GM12878 (cell line): ENCODE measurements at regions not wholly inside any gene's neighbourhood (a gene's known extent, or its start where the extent isn't known, plus 50 kb on each side); places are given as distances from the start of the nearest gene placed in this dataset.

Experiments used
- ATAC-seq: fragments of 200-7000 bp; cut with Tn5 transposase; 3 replicates; pipeline ENCODE4 v1.9.1; 2020; ENCODE audit warnings: mild to moderate bottlenecking, moderate library complexity
- BruUV-seq: library from RNA; stranded (reverse); fragments of 400-500 nt; replicated peaks from 2 replicates; lab custom pipeline; 2021; lab: Mats Ljungman, UMichigan
- CTCF ChIA-PET: fragments of 300-600 bp; sonication (Branson Sonifier 250); formaldehyde crosslinking; extraction: SDS; loops from one replicate; lab custom pipeline; 2021; ENCODE audit warnings: inconsistent platforms; lab: Yijun Ruan, JAX
- POLR2A ChIA-PET: fragments of 350-600 bp; formaldehyde crosslinking; extraction: SDS; loops from one replicate; lab custom pipeline; 2021; ENCODE audit warnings: inconsistent platforms; lab: Charles Lee
- RAD21 ChIA-PET: fragments of 300-600 bp; sonication (Branson Sonifier 250); formaldehyde crosslinking; loops from one replicate; lab custom pipeline; 2023; ENCODE audit warnings: antibody characterized with exemption; ENCODE audit not compliant: unreplicated experiment; lab: Charles Lee
- SMC1A ChIA-PET: fragments of 300-600 bp; sonication (Branson Sonifier 250); formaldehyde crosslinking; loops from one replicate; lab custom pipeline; 2023; ENCODE audit not compliant: unreplicated experiment, uncharacterized antibody; lab: Charles Lee
- DNase-seq: peaks from one replicate; pipeline ENCODE4 v3.0.0-alpha.2; 2011; ENCODE audit warnings: low read depth, low spot score
- FAIRE-seq: peaks from 3 replicates; lab custom pipeline; 2011; peaks lifted over from hg19 to GRCh38; lab: Jason Lieb, UNC
- H2AFZ ChIP-seq: 2 replicates; pipeline ENCODE4 v1.6.0; 2011; ENCODE audit warnings: low read depth, low read length, control low read depth; ENCODE audit not compliant: control insufficient read depth
- H3K27ac ChIP-seq: 2 replicates; pipeline ENCODE4 v1.5.1; 2011; ENCODE audit warnings: control low read depth; ENCODE audit not compliant: control insufficient read depth, insufficient read depth
- H3K27me3 ChIP-seq, 2 experiments: replicated peaks in 1 of 2; 2 replicates each; pipeline versions ENCODE4 v1.6.0 to v1.6.1; 2011; ENCODE audit warnings: low read length in 1 of 2; ENCODE audit not compliant: control insufficient read depth in 2 of 2, insufficient read depth in 2 of 2
- H3K36me3 ChIP-seq, 2 experiments: 2 replicates each; pipeline ENCODE4 v1.5.1; 2011; ENCODE audit warnings: low read length in 1 of 2; ENCODE audit not compliant: control insufficient read depth in 2 of 2, insufficient read depth in 2 of 2
- H3K4me1 ChIP-seq: 2 replicates; pipeline ENCODE4 v1.6.1; 2011; ENCODE audit warnings: mild to moderate bottlenecking, low read length, moderate library complexity, mixed read lengths; ENCODE audit not compliant: control insufficient read depth, insufficient read depth
- H3K4me2 ChIP-seq: 2 replicates; pipeline ENCODE4 v1.6.0; 2011; ENCODE audit warnings: control low read depth; ENCODE audit not compliant: control insufficient read depth, insufficient read depth
- H3K4me3 ChIP-seq: fragments of 200-600 bp; sonication (generic); 2 replicates; pipeline ENCODE4 v1.5.1; 2016
- H3K79me2 ChIP-seq: 2 replicates; pipeline ENCODE4 v1.6.0; 2011; ENCODE audit warnings: low read length; ENCODE audit not compliant: control insufficient read depth, insufficient read depth
- H3K9ac ChIP-seq: 2 replicates; pipeline ENCODE4 v1.8.0; 2011; ENCODE audit warnings: low read length, control low read depth, mixed read lengths; ENCODE audit not compliant: control insufficient read depth, insufficient read depth
- H3K9me3 ChIP-seq: replicated peaks from 3 replicates; pipeline ENCODE4 v1.5.1; 2011; ENCODE audit warnings: mild to moderate bottlenecking, low read length; ENCODE audit not compliant: control insufficient read depth, insufficient read depth
- H4K20me1 ChIP-seq: 2 replicates; pipeline ENCODE4 v1.6.0; 2011; ENCODE audit not compliant: control insufficient read depth, insufficient read depth
- FOXK2 ChIP-seq: fragments of 450-650 bp; IDR thresholded peaks from 2 replicates; pipeline ENCODE4 v1.6.1; 2017; ENCODE audit warnings: mild to moderate bottlenecking, moderate library complexity
- JUND ChIP-seq: IDR thresholded peaks from 2 replicates; pipeline ENCODE4 v1.6.1; 2012; ENCODE audit warnings: low read depth, mild to moderate bottlenecking, low read length, improper control_type of control experiment, moderate library complexity
- KAT2A ChIP-seq: conservative IDR thresholded peaks from 2 replicates; pipeline ENCODE4 v1.6.1; 2011; ENCODE audit warnings: low read depth, low read length; ENCODE audit not compliant: control insufficient read depth
- MXI1 ChIP-seq: fragments of 150-350 bp; IDR thresholded peaks from 2 replicates; pipeline ENCODE4 v1.6.1; 2011; ENCODE audit warnings: low read depth, mild to moderate bottlenecking, inconsistent platforms, low read length, improper control_type of control experiment
- SKIL ChIP-seq: fragments of 450-650 bp; IDR thresholded peaks from 2 replicates; pipeline ENCODE4 v1.6.1; 2017; ENCODE audit warnings: mild to moderate bottlenecking, low read depth, inconsistent platforms; ENCODE audit not compliant: poor library complexity, severe bottlenecking
- ZBTB4 ChIP-seq: fragments of 450-650 bp; formaldehyde crosslinking; IDR thresholded peaks from 2 replicates; pipeline ENCODE4 v1.4.0; 2022; ENCODE audit warnings: mild to moderate bottlenecking, moderate library complexity
- ZBTB40 ChIP-seq: fragments of 450-650 bp; IDR thresholded peaks from 2 replicates; pipeline ENCODE4 v1.6.1; 2016; ENCODE audit warnings: mild to moderate bottlenecking, moderate library complexity, borderline replicate concordance
- ZNF207 ChIP-seq: fragments of 450-650 bp; IDR thresholded peaks from 2 replicates; pipeline ENCODE4 v1.6.1; 2014; ENCODE audit warnings: antibody characterized with exemption, mild to moderate bottlenecking, borderline replicate concordance
- WGBS: methylation state at CpG from one replicate; pipeline ENCODE4 v1.1.6; 2016; ENCODE audit warnings: low lambda C conversion rate; ENCODE audit not compliant: insufficient replicate concordance, insufficient coverage; ENCODE audit errors: missing lambda C conversion rate; 5-methylcytosine and 5-hydroxymethylcytosine counted together
- in situ Hi-C: fragments of 300-500 bp; cut with MboI; formaldehyde crosslinking; loops from 9 replicates; pipeline ENCODE4 v1.14.3; 2018; ENCODE audit warnings: mixed read lengths
- intact Hi-C: fragments of 100-400 bp; cut with micrococcal nuclease; formaldehyde crosslinking; loops from one replicate; pipeline ENCODE4 v1.14.2; 2022; ENCODE audit not compliant: unreplicated experiment
- TF ChIP-seq, protein P1 (sequence below): IDR thresholded peaks from 2 replicates; pipeline ENCODE4 v1.6.1; 2011; ENCODE audit warnings: borderline replicate concordance, low read depth, mild to moderate bottlenecking, moderate library complexity, low read length; ENCODE audit not compliant: insufficient read depth, poor library complexity, severe bottlenecking
- TF ChIP-seq, protein P2 (sequence below): fragments of 450-650 bp; IDR thresholded peaks from 2 replicates; pipeline ENCODE4 v1.6.1; 2016; ENCODE audit warnings: mild to moderate bottlenecking

DNA sequence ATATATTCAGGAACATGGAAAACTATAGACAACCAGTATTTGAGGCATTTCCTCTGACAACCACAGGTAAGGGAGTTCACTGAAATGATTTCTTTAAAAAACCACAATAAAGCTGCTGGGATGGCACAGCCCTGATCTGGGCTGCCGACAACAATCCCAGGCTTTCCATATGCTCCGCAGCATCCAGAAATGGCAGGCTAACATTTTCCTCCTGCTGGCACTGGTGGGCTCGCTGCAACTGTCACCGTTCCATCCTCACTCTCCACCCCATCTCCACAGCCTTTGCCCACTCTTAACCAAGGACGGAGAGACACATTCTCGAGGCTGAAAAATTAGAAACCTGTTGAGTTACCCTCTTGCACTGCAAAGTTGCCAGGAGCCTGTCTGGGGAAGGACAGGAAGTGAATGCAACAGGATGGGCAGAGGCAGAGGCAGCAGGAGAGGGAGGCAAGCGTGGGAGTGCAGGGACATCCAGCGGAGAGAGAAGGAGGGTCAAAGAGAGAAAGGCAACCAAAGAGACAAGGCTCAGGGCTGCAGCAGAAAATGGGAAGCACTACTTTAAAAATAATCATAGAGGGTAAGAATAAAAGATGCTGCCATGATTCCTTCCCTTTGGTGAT, 79.0 kb upstream of the ARRDC4 start:
- SMC1A ChIA-PET, result no interaction called here
- TF ChIP-seq, protein P1, sequence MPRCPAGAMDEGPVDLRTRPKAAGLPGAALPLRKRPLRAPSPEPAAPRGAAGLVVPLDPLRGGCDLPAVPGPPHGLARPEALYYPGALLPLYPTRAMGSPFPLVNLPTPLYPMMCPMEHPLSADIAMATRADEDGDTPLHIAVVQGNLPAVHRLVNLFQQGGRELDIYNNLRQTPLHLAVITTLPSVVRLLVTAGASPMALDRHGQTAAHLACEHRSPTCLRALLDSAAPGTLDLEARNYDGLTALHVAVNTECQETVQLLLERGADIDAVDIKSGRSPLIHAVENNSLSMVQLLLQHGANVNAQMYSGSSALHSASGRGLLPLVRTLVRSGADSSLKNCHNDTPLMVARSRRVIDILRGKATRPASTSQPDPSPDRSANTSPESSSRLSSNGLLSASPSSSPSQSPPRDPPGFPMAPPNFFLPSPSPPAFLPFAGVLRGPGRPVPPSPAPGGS, result no peak
- no peak for TF ChIP-seq KAT2A
- TF ChIP-seq ZBTB4 (CRISPR knock-in tag), result no peak
- no peak for TF ChIP-seq MXI1
- TF ChIP-seq SKIL, result no peak
- TF ChIP-seq ZNF207, result no peak
- TF ChIP-seq, protein P2, sequence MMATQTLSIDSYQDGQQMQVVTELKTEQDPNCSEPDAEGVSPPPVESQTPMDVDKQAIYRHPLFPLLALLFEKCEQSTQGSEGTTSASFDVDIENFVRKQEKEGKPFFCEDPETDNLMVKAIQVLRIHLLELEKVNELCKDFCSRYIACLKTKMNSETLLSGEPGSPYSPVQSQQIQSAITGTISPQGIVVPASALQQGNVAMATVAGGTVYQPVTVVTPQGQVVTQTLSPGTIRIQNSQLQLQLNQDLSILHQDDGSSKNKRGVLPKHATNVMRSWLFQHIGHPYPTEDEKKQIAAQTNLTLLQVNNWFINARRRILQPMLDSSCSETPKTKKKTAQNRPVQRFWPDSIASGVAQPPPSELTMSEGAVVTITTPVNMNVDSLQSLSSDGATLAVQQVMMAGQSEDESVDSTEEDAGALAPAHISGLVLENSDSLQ, result no peak
- TF ChIP-seq FOXK2, result no peak
- TF ChIP-seq ZBTB40, result no peak
- no peak for TF ChIP-seq JUND

More for the DNA sequence above, 79.0 kb upstream of the ARRDC4 start:
- DNase-seq (no peak), FAIRE-seq (no peak), ATAC-seq (no peak)
- no peaks in the 10 kb centered on the region for H4K20me1 ChIP-seq
- no peak overlapping the region for H2AFZ ChIP-seq
- H3K9me3 ChIP-seq, result no peaks in the 10 kb centered on the region
- H3K9ac ChIP-seq, result no peak overlapping the region
- no TSS peak for BruUV-seq
- H3K79me2 ChIP-seq, result no peaks in the 10 kb centered on the region
- in situ Hi-C loops (no loop called here), intact Hi-C loops (no loop called here)
- no peaks in the 10 kb centered on the region for H3K36me3 ChIP-seq
- ChIA-PET POLR2A (no interaction called here), RAD21 (no interaction called here), CTCF (no interaction called here)
- WGBS, result 42% methylated on average over 8 of the region's 8 CpGs
- H3K4me2 ChIP-seq, result no peak overlapping the region
- H3K4me3 ChIP-seq, result no peak overlapping the region
- H3K27me3 ChIP-seq, result no peaks in the 10 kb centered on the region
- no peaks in the 10 kb centered on the region for H3K4me1 ChIP-seq
- no peak overlapping the region for H3K27ac ChIP-seq
